A673 (cell line): ENCODE measurements at regions not wholly inside any gene's neighbourhood (a gene's known extent, or its start where the extent isn't known, plus 50 kb on each side); places are given as distances from the start of the nearest gene placed in this dataset.

Experiments used
- CTCF ChIP-seq: fragments of 300-800, 200-600 bp; sonication (generic); conservative IDR thresholded peaks from 2 replicates; pipeline ENCODE4 v1.5.1; 2017; ENCODE audit warnings: low read depth, mild to moderate bottlenecking, antibody characterized with exemption, low read length, moderate library complexity, mixed read lengths
- EZH2 ChIP-seq: fragments of 200-600 bp; sonication (generic); IDR thresholded peaks from 2 replicates; pipeline ENCODE4 v1.6.1; 2017; ENCODE audit warnings: borderline replicate concordance, low read depth, mild to moderate bottlenecking, mixed read lengths, antibody characterized with exemption, low read length; ENCODE audit not compliant: poor library complexity, severe bottlenecking

GRCh38 chr9:135401218-135401617, 78.4 kb upstream of the PPP1R26 start:
- TF ChIP-seq CTCF (no peak), EZH2 (no peak)
